ENCODE measurements at regions not wholly inside any gene's neighbourhood (a gene's known extent, or its start where the extent isn't known, plus 50 kb on each side); places are given as distances from the start of the nearest gene placed in this dataset.

DNA sequence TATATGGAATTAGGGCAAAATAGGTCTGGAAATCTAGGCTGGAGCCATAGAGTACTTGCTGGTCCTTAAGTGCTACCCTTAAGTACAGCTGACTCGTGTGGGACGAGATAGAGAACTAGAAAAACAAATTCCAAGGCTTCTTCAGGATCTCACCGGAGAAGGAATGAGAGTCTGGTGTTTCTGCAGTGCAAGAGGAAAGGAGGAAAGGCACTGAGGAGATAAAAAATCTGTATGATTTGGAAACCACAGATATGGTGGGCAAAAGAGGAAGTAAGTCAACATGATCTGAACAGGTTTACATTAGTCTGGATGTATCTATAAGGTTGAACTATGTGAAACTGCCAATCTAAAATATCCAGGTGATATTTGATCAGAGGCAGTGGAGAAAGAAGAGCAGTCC, 134.4 kb upstream of the SOX5 start:
- TF ChIP-seq POLR2A (IDR thresholded peaks at IDR 0.05), result no peak
- TF ChIP-seq, protein P1, sequence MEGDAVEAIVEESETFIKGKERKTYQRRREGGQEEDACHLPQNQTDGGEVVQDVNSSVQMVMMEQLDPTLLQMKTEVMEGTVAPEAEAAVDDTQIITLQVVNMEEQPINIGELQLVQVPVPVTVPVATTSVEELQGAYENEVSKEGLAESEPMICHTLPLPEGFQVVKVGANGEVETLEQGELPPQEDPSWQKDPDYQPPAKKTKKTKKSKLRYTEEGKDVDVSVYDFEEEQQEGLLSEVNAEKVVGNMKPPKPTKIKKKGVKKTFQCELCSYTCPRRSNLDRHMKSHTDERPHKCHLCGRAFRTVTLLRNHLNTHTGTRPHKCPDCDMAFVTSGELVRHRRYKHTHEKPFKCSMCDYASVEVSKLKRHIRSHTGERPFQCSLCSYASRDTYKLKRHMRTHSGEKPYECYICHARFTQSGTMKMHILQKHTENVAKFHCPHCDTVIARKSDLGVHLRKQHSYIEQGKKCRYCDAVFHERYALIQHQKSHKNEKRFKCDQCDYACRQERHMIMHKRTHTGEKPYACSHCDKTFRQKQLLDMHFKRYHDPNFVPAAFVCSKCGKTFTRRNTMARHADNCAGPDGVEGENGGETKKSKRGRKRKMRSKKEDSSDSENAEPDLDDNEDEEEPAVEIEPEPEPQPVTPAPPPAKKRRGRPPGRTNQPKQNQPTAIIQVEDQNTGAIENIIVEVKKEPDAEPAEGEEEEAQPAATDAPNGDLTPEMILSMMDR (IDR thresholded peaks at IDR 0.05), result no peak
